B cell (primary cell): ENCODE measurements at regions not wholly inside any gene's neighbourhood (a gene's known extent, or its start where the extent isn't known, plus 50 kb on each side); places are given as distances from the start of the nearest gene placed in this dataset.

Experiments used
- ATAC-seq: fragments of 200-7000 bp; cut with Tn5 transposase; one replicate; pipeline ENCODE4 v1.10.0; 2021; ENCODE audit warnings: low read depth, mild to moderate bottlenecking, moderate number of reproducible peaks, moderate library complexity
- CTCF ChIA-PET: fragments of 350-600 bp; sonication (Branson Sonifier 250); formaldehyde crosslinking; loops from one replicate; lab custom pipeline; 2021; ENCODE audit warnings: antibody characterized with exemption, inconsistent platforms; lab: Charles Lee
- POLR2A ChIA-PET: fragments of 350-600 bp; sonication (Branson Sonifier 250); formaldehyde crosslinking; loops from one replicate; lab custom pipeline; 2021; ENCODE audit warnings: antibody characterized with exemption; lab: Charles Lee
- DNase-seq: peaks from one replicate; pipeline ENCODE4 v3.0.0; 2013
- H2AFZ ChIP-seq: 2 replicates; pipeline ENCODE4 v1.6.1; 2012; ENCODE audit warnings: mild to moderate bottlenecking, low read depth, low read length; ENCODE audit not compliant: insufficient read depth, poor library complexity, severe bottlenecking
- H3K27ac ChIP-seq, 2 donors: 1 replicate in 1 of 2; 2 replicates in 1 of 2; pipeline ENCODE4 v1.5.1; 2012 to 2013; ENCODE audit warnings: low read length in 2 of 2, mild to moderate bottlenecking in 2 of 2, moderate library complexity in 1 of 2
- H3K27me3 ChIP-seq, 4 experiments: fragments of 200-600 bp in 1 of 4; sonication (generic) in 1 of 4; replicated peaks in 1 of 4; 1 replicate in 2 of 4; 2 replicates in 2 of 4; pipeline versions ENCODE4 v1.6.1 to v1.7.0; 2013 to 2016; ENCODE audit warnings: low read length in 3 of 4, mild to moderate bottlenecking in 2 of 4, mixed read lengths in 1 of 4, moderate library complexity in 1 of 4; ENCODE audit not compliant: insufficient read depth in 4 of 4, control insufficient read depth in 3 of 4; ENCODE audit errors: control extremely low read depth in 1 of 4
- H3K36me3 ChIP-seq, 2 experiments: replicated peaks in 1 of 2; 1 replicate in 1 of 2; 2 replicates in 1 of 2; pipeline versions ENCODE4 v1.6.1 to v1.7.1; 2013; ENCODE audit warnings: low read length in 1 of 2; ENCODE audit not compliant: insufficient read depth in 2 of 2, control insufficient read depth in 1 of 2; ENCODE audit errors: control extremely low read depth in 1 of 2, extremely low read depth in 1 of 2
- H3K4me1 ChIP-seq, 2 donors: fragments of 200-600 bp in 1 of 2; sonication (generic) in 1 of 2; 1 replicate in 1 of 2; 2 replicates in 1 of 2; pipeline versions ENCODE4 v1.5.1 to v1.6.1; 2013 to 2017; ENCODE audit warnings: low read length in 2 of 2; ENCODE audit not compliant: control insufficient read depth in 2 of 2, insufficient read depth in 2 of 2
- H3K4me2 ChIP-seq: replicated peaks from 2 replicates; pipeline ENCODE3; 2012; ENCODE audit warnings: mild to moderate bottlenecking, low read depth, low read length; ENCODE audit not compliant: poor library complexity, severe bottlenecking
- H3K4me3 ChIP-seq, 5 experiments: fragments of 200-600 bp in 1 of 5; sonication (generic) in 1 of 5; 1 replicate in 3 of 5; 2 replicates in 2 of 5; pipeline versions ENCODE4 v1.5.1 to v1.7.0; 2011 to 2016; ENCODE audit warnings: low read length in 4 of 5, mild to moderate bottlenecking in 4 of 5, low read depth in 2 of 5, control low read depth in 1 of 5, moderate library complexity in 1 of 5; ENCODE audit not compliant: insufficient read depth in 1 of 5; ENCODE audit errors: control extremely low read depth in 1 of 5, extremely low read depth in 1 of 5
- H3K79me2 ChIP-seq: fragments of 200-600 bp; sonication (generic); one replicate; pipeline ENCODE4 v1.6.0; 2016; ENCODE audit warnings: low read length; ENCODE audit not compliant: control insufficient read depth, insufficient read depth
- H3K9ac ChIP-seq: fragments of 200-600 bp; sonication (generic); 2 replicates; pipeline ENCODE4 v1.6.1; 2017; ENCODE audit warnings: mild to moderate bottlenecking, low read length, moderate library complexity
- H3K9me3 ChIP-seq, 3 donors: one replicate each; pipeline versions ENCODE4 v1.6.1 to v1.7.1; 2013; ENCODE audit warnings: low read length in 2 of 3; ENCODE audit not compliant: control insufficient read depth in 2 of 3, insufficient read depth in 1 of 3; ENCODE audit errors: control extremely low read depth in 1 of 3
- H4K20me1 ChIP-seq: 2 replicates; pipeline ENCODE4 v1.6.0; 2012; ENCODE audit warnings: mild to moderate bottlenecking, low read length; ENCODE audit not compliant: insufficient read depth, control insufficient read depth, poor library complexity, severe bottlenecking
- H3K27ac Mint-ChIP-seq: one replicate; pipeline ENCODE4 v1.8.0; 2021; ENCODE audit warnings: mixed read lengths
- H3K27me3 Mint-ChIP-seq: one replicate; pipeline ENCODE4 v1.8.0; 2021; ENCODE audit warnings: mixed read lengths
- H3K4me1 Mint-ChIP-seq: one replicate; pipeline ENCODE4 v1.8.0; 2021; ENCODE audit warnings: mixed read lengths
- H3K4me3 Mint-ChIP-seq: one replicate; pipeline ENCODE4 v1.8.0; 2021; ENCODE audit warnings: mixed read lengths
- H3K9me3 Mint-ChIP-seq: one replicate; pipeline ENCODE4 v1.8.0; 2022; ENCODE audit warnings: mixed read lengths; ENCODE audit not compliant: insufficient read depth
- EZH2 ChIP-seq: IDR thresholded peaks from 2 replicates; pipeline ENCODE4 v1.6.1; 2012; ENCODE audit warnings: borderline replicate concordance, low read depth, mild to moderate bottlenecking, moderate library complexity, low read length; ENCODE audit not compliant: insufficient read depth, poor library complexity, severe bottlenecking
- WGBS: methylation state at CpG from one replicate; pipeline ENCODE4 v1.1.5; 2013; ENCODE audit warnings: missing lambda C conversion rate; ENCODE audit not compliant: insufficient coverage; 5-methylcytosine and 5-hydroxymethylcytosine counted together
- intact Hi-C: fragments of 100-400 bp; cut with micrococcal nuclease; formaldehyde crosslinking; loops from one replicate; pipeline ENCODE4 v1.10.0; 2022
- TF ChIP-seq, protein P1 (sequence below): fragments of 200-600 bp; IDR thresholded peaks from one replicate; pipeline ENCODE4 v1.8.0; 2022; ENCODE audit warnings: antibody characterized with exemption, mild to moderate bottlenecking

DNA sequence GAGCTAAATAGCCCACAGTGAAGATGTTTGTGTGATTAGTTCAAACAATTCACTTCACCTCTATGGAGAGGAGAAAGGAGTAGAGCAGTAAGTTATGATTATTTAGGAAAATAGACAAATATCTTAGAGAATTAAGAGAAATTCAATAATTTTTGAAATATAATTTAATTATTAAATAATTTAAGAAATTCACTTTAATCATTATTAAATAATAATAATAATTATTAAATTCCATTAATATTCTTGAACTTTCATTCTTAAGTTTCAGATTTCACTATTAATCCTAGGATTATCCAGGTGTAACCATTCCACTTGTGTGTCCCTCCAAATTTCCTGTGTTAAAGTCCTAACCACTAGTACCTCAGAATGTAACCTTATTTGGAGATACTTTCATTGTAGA, 58.9 kb upstream of the RGS18 start:
- H3K4me1 Mint-ChIP-seq: no peaks in the 10 kb centered on the region
- H3K4me3 Mint-ChIP-seq: no peak overlapping the region
- Histone ChIP-seq H3K27ac (no peak overlapping the region), H3K4me3 (no peak overlapping the region), H3K4me2 (no peak overlapping the region), H3K36me3 (no peaks in the 10 kb centered on the region), H3K79me2 (no peaks in the 10 kb centered on the region), H3K9ac (no peak overlapping the region), H2AFZ (no peak overlapping the region), H3K4me1 (no peaks in the 10 kb centered on the region), H3K27me3 (no peaks in the 10 kb centered on the region), H4K20me1 (no peaks in the 10 kb centered on the region), H3K9me3 (peaks cover 0 to 1% (median 0%) of the 10 kb centered on the region in 3 donors)
- ATAC-seq: no peak
- intact Hi-C loops: no loop called here
- H3K27me3 Mint-ChIP-seq: no peaks in the 10 kb centered on the region
- no peak overlapping the region for H3K27ac Mint-ChIP-seq
- TF ChIP-seq, protein P1, sequence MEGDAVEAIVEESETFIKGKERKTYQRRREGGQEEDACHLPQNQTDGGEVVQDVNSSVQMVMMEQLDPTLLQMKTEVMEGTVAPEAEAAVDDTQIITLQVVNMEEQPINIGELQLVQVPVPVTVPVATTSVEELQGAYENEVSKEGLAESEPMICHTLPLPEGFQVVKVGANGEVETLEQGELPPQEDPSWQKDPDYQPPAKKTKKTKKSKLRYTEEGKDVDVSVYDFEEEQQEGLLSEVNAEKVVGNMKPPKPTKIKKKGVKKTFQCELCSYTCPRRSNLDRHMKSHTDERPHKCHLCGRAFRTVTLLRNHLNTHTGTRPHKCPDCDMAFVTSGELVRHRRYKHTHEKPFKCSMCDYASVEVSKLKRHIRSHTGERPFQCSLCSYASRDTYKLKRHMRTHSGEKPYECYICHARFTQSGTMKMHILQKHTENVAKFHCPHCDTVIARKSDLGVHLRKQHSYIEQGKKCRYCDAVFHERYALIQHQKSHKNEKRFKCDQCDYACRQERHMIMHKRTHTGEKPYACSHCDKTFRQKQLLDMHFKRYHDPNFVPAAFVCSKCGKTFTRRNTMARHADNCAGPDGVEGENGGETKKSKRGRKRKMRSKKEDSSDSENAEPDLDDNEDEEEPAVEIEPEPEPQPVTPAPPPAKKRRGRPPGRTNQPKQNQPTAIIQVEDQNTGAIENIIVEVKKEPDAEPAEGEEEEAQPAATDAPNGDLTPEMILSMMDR: no peak
- no peak for TF ChIP-seq EZH2
- ChIA-PET POLR2A (no interaction called here), CTCF (no interaction called here)
- no peak for DNase-seq
- no peaks in the 10 kb centered on the region for H3K9me3 Mint-ChIP-seq

GRCh38 chr1:192100686-192101468, 57.4 kb upstream of the RGS18 start:
- Histone ChIP-seq H3K36me3 (no peaks in the 10 kb centered on the region), H4K20me1 (no peaks in the 10 kb centered on the region), H3K4me3 (no peak overlapping the region), H3K79me2 (no peaks in the 10 kb centered on the region), H2AFZ (no peak overlapping the region), H3K4me2 (no peak overlapping the region), H3K4me1 (no peaks in the 10 kb centered on the region), H3K27me3 (no peaks in the 10 kb centered on the region), H3K27ac (no peak overlapping the region), H3K9ac (no peak overlapping the region), H3K9me3 (no peaks in the 10 kb centered on the region)
- no peaks in the 10 kb centered on the region for H3K9me3 Mint-ChIP-seq
- intact Hi-C loops: no loop called here
- ChIA-PET POLR2A (no interaction called here), CTCF (no interaction called here)
- no peak for TF ChIP-seq EZH2
- TF ChIP-seq, protein P1: no peak
- H3K27me3 Mint-ChIP-seq: no peaks in the 10 kb centered on the region
- no peak overlapping the region for H3K4me3 Mint-ChIP-seq
- 67% methylated on average over 2 of the region's 6 CpGs for WGBS
- H3K27ac Mint-ChIP-seq: no peak overlapping the region
- no peaks in the 10 kb centered on the region for H3K4me1 Mint-ChIP-seq
- ATAC-seq (no peak), DNase-seq (no peak)
